ENCODE measurements at regions not wholly inside any gene's neighbourhood (a gene's known extent, or its start where the extent isn't known, plus 50 kb on each side); places are given as distances from the start of the nearest gene placed in this dataset.

DNA sequence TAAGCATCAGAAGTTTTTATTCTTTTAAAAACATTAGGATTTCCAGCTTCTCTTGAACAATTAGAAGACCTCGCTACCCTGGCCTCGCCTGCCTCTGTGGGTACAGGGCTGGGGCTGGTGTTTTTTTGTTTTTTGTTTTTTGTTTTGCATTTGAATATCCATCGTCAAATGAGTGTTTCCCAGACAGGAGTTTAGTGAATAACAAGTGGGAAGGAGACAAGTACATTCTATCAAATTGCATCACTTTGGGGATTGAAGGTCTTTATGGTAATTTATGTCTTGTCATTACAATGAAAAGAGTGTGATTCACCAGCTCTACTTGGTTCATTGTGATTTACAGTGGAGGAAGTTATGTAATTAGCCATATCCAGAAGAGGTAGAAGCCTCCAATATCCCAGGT, 161.1 kb upstream of the UBE2E1 start:
- TF ChIP-seq, protein P1, sequence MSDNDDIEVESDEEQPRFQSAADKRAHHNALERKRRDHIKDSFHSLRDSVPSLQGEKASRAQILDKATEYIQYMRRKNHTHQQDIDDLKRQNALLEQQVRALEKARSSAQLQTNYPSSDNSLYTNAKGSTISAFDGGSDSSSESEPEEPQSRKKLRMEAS (IDR thresholded peaks at IDR 0.05) = no peak
- TF ChIP-seq, protein P2, sequence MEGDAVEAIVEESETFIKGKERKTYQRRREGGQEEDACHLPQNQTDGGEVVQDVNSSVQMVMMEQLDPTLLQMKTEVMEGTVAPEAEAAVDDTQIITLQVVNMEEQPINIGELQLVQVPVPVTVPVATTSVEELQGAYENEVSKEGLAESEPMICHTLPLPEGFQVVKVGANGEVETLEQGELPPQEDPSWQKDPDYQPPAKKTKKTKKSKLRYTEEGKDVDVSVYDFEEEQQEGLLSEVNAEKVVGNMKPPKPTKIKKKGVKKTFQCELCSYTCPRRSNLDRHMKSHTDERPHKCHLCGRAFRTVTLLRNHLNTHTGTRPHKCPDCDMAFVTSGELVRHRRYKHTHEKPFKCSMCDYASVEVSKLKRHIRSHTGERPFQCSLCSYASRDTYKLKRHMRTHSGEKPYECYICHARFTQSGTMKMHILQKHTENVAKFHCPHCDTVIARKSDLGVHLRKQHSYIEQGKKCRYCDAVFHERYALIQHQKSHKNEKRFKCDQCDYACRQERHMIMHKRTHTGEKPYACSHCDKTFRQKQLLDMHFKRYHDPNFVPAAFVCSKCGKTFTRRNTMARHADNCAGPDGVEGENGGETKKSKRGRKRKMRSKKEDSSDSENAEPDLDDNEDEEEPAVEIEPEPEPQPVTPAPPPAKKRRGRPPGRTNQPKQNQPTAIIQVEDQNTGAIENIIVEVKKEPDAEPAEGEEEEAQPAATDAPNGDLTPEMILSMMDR (IDR thresholded peaks at IDR 0.05; ENCODE audit: low read depth, low read length, missing input control) = no peak
- TF ChIP-seq, protein P3, sequence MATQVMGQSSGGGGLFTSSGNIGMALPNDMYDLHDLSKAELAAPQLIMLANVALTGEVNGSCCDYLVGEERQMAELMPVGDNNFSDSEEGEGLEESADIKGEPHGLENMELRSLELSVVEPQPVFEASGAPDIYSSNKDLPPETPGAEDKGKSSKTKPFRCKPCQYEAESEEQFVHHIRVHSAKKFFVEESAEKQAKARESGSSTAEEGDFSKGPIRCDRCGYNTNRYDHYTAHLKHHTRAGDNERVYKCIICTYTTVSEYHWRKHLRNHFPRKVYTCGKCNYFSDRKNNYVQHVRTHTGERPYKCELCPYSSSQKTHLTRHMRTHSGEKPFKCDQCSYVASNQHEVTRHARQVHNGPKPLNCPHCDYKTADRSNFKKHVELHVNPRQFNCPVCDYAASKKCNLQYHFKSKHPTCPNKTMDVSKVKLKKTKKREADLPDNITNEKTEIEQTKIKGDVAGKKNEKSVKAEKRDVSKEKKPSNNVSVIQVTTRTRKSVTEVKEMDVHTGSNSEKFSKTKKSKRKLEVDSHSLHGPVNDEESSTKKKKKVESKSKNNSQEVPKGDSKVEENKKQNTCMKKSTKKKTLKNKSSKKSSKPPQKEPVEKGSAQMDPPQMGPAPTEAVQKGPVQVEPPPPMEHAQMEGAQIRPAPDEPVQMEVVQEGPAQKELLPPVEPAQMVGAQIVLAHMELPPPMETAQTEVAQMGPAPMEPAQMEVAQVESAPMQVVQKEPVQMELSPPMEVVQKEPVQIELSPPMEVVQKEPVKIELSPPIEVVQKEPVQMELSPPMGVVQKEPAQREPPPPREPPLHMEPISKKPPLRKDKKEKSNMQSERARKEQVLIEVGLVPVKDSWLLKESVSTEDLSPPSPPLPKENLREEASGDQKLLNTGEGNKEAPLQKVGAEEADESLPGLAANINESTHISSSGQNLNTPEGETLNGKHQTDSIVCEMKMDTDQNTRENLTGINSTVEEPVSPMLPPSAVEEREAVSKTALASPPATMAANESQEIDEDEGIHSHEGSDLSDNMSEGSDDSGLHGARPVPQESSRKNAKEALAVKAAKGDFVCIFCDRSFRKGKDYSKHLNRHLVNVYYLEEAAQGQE (IDR thresholded peaks at IDR 0.05) = no peak
- TF ChIP-seq SP1 (IDR thresholded peaks at IDR 0.05) (no peak), YY1 (IDR thresholded peaks at IDR 0.05) (no peak), HNF4G (IDR thresholded peaks at IDR 0.05) (no peak), GABPA (IDR thresholded peaks at IDR 0.05 in 1 of 2, conservative IDR thresholded peaks at IDR 0.05 in 1 of 2) (no peak), RXRA (IDR thresholded peaks at IDR 0.05) (no peak), TAF1 (conservative IDR thresholded peaks at IDR 0.05) (no peak), EGR1 (IDR thresholded peaks at IDR 0.05; ENCODE audit: low read depth in 2 of 2) (no peak)
- TF ChIP-seq, protein P4, sequence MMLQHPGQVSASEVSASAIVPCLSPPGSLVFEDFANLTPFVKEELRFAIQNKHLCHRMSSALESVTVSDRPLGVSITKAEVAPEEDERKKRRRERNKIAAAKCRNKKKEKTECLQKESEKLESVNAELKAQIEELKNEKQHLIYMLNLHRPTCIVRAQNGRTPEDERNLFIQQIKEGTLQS (IDR thresholded peaks at IDR 0.05) = no peak

Measured in liver (tissue), 3 donors.